DOHH2 (cell line): ENCODE measurements at regions not wholly inside any gene's neighbourhood (a gene's known extent, or its start where the extent isn't known, plus 50 kb on each side); places are given as distances from the start of the nearest gene placed in this dataset.

Source experiments
- H3F3A ChIP-seq: fragments of 200-600 bp; sonication (generic), shearing (Covaris generic); 2 replicates; pipeline ENCODE4 v1.6.0; 2016; ENCODE audit warnings: antibody characterized with exemption, mild to moderate bottlenecking; ENCODE audit not compliant: control insufficient read depth, insufficient read depth
- H3K27ac ChIP-seq: fragments of 200-600 bp; sonication (generic); 2 replicates; pipeline ENCODE4 v1.5.1; 2014; ENCODE audit warnings: low read depth, mild to moderate bottlenecking, low read length, moderate library complexity
- H3K27me3 ChIP-seq: fragments of 200-600 bp; sonication (generic); 2 replicates; pipeline ENCODE4 v1.6.1; 2014; ENCODE audit warnings: mild to moderate bottlenecking, low read length, mixed read lengths; ENCODE audit not compliant: control insufficient read depth
- H3K36me3 ChIP-seq: fragments of 200-600 bp; sonication (generic); 2 replicates; pipeline ENCODE4 v1.6.1; 2014; ENCODE audit warnings: mild to moderate bottlenecking, low read length, moderate library complexity, mixed read lengths; ENCODE audit not compliant: control insufficient read depth
- H3K4me1 ChIP-seq: fragments of 200-600 bp; sonication (generic); 2 replicates; pipeline ENCODE4 v1.6.1; 2014; ENCODE audit warnings: mild to moderate bottlenecking, low read length, mixed read lengths; ENCODE audit not compliant: control insufficient read depth
- H3K4me2 ChIP-seq: fragments of 200-600 bp; sonication (generic); 2 replicates; pipeline ENCODE4 v1.6.0; 2014; ENCODE audit warnings: mild to moderate bottlenecking, low read length, moderate library complexity
- H3K4me3 ChIP-seq: fragments of 200-600 bp; sonication (generic); 2 replicates; pipeline ENCODE4 v1.5.1; 2014; ENCODE audit warnings: mild to moderate bottlenecking, low read length, mixed read lengths
- H3K79me2 ChIP-seq: fragments of 200-600 bp; sonication (generic); 2 replicates; pipeline ENCODE4 v1.6.1; 2014; ENCODE audit warnings: mild to moderate bottlenecking, low read length, mixed read lengths; ENCODE audit not compliant: control insufficient read depth
- H3K9me2 ChIP-seq: fragments of 200-600 bp; sonication (generic); replicated peaks from 2 replicates; pipeline ENCODE4 v1.6.1; 2014; ENCODE audit warnings: mild to moderate bottlenecking, low read length, mixed read lengths; ENCODE audit not compliant: control insufficient read depth
- H3K9me3 ChIP-seq: fragments of 200-600 bp; sonication (generic); 2 replicates; pipeline ENCODE4 v1.6.1; 2014; ENCODE audit warnings: antibody characterized with exemption, low read length, mixed read lengths; ENCODE audit not compliant: control insufficient read depth, insufficient read depth
- H4K20me1 ChIP-seq: fragments of 200-600 bp; sonication (generic); 2 replicates; pipeline ENCODE4 v1.6.0; 2014; ENCODE audit warnings: low read depth, mild to moderate bottlenecking, antibody characterized with exemption, low read length, moderate library complexity; ENCODE audit not compliant: control insufficient read depth, insufficient read depth
- EZH2phosphoT487 ChIP-seq: fragments of 200-600 bp; sonication (generic); IDR thresholded peaks from 2 replicates; pipeline ENCODE4 v1.6.1; 2017; ENCODE audit warnings: borderline replicate concordance, mild to moderate bottlenecking, antibody characterized with exemption, low read length, moderate library complexity, mixed read lengths
- TF ChIP-seq, protein P1 (sequence below): fragments of 200-600 bp; sonication (generic); IDR thresholded peaks from one replicate; pipeline ENCODE4 v1.5.1; 2014; ENCODE audit warnings: antibody characterized with exemption, mild to moderate bottlenecking, low read depth, low read length; ENCODE audit not compliant: poor library complexity, severe bottlenecking

DNA sequence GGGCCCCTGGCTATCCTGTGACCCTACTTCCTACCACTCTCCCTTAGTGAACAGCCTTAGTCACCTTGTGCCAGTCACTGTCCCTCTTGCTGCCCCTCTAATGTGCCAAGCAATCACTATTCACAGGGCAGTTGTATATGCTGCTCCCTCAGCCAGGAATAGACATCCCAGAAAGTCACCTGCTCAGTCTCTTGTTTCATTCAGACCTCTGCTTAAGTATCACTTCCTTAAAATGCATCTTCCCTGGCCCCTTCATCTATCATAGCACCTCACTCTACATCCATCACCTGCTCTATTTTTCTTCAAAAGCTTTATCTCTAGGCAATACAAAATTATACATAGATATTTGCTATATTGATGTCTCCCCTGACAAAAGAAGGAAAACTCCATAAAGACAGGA lies 328.4 kb upstream of the NFE2L3 start:
- peaks cover 33% of the 10 kb centered on the region for H3K4me1 ChIP-seq
- no peak overlapping the region for H3K4me2 ChIP-seq
- H3K4me3 ChIP-seq = no peak overlapping the region
- H3K27ac ChIP-seq = no peak overlapping the region
- TF ChIP-seq EZH2phosphoT487 = no peak
- TF ChIP-seq, protein P1, sequence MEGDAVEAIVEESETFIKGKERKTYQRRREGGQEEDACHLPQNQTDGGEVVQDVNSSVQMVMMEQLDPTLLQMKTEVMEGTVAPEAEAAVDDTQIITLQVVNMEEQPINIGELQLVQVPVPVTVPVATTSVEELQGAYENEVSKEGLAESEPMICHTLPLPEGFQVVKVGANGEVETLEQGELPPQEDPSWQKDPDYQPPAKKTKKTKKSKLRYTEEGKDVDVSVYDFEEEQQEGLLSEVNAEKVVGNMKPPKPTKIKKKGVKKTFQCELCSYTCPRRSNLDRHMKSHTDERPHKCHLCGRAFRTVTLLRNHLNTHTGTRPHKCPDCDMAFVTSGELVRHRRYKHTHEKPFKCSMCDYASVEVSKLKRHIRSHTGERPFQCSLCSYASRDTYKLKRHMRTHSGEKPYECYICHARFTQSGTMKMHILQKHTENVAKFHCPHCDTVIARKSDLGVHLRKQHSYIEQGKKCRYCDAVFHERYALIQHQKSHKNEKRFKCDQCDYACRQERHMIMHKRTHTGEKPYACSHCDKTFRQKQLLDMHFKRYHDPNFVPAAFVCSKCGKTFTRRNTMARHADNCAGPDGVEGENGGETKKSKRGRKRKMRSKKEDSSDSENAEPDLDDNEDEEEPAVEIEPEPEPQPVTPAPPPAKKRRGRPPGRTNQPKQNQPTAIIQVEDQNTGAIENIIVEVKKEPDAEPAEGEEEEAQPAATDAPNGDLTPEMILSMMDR = no peak
- H3K9me2 ChIP-seq = no peaks in the 10 kb centered on the region
- H4K20me1 ChIP-seq = no peaks in the 10 kb centered on the region
- no peaks in the 10 kb centered on the region for H3F3A ChIP-seq
- H3K36me3 ChIP-seq = no peaks in the 10 kb centered on the region
- peaks cover 8% of the 10 kb centered on the region; the same call in 1 of the 2 replicates for H3K27me3 ChIP-seq
- H3K79me2 ChIP-seq = no peaks in the 10 kb centered on the region
- no peaks in the 10 kb centered on the region for H3K9me3 ChIP-seq

DNA sequence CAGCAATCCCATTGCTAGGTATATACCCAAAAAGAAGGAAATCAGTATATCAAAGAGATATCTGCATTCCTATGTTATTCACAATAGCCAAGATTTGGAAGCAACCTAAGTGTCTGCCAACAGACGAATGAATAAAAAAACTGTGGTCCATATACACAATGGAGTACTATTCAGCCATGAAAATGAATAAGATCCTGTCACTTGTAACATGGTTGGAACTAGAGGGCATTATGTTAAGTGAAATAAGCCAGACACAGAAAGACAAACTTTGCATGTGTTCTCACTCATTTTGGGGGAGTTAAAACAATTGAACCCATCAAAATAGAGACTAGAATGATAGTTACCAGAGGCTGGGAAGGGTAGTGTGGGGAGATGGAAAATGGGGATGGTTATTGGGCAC lies 323.5 kb upstream of the NFE2L3 start:
- no peaks in the 10 kb centered on the region for H3K79me2 ChIP-seq
- no peak for TF ChIP-seq EZH2phosphoT487
- TF ChIP-seq, protein P1 = no peak
- no peak overlapping the region for H3K4me2 ChIP-seq
- no peaks in the 10 kb centered on the region for H3K9me2 ChIP-seq
- no peaks in the 10 kb centered on the region for H3F3A ChIP-seq
- no peak overlapping the region for H3K27ac ChIP-seq
- H3K27me3 ChIP-seq = peaks cover 11% of the 10 kb centered on the region; the same call in 1 of the 2 replicates
- H3K9me3 ChIP-seq = no peaks in the 10 kb centered on the region
- H3K36me3 ChIP-seq = no peaks in the 10 kb centered on the region
- no peak overlapping the region for H3K4me3 ChIP-seq
- no peaks in the 10 kb centered on the region for H4K20me1 ChIP-seq
- peaks cover 9% of the 10 kb centered on the region for H3K4me1 ChIP-seq

DNA sequence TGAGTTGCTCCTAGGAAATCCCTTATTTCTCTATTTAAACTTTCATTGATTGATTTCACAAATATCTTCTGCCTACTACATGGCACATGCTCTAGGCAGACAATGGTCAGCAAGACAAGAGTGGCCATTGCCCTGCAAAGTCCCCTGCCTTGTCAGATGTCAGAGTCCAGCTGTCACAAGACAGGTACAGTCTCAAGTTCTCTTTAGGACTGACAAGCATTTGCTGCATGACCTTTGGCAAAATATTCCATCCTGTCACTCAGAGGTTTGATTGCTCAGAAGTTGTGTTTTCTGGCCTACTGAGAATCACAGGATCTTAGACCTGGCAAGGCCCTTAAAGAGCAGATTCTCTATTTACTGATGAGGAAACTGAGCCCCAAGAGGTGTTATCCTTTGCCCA lies 322.3 kb upstream of the NFE2L3 start:
- H4K20me1 ChIP-seq = no peaks in the 10 kb centered on the region
- H3K79me2 ChIP-seq = no peaks in the 10 kb centered on the region
- no peak for TF ChIP-seq EZH2phosphoT487
- TF ChIP-seq, protein P1 = no peak
- no peak overlapping the region for H3K27ac ChIP-seq
- H3K27me3 ChIP-seq = peaks cover 8% of the 10 kb centered on the region; the same call in 1 of the 2 replicates
- no peaks in the 10 kb centered on the region for H3K9me3 ChIP-seq
- H3K4me2 ChIP-seq = no peak overlapping the region
- H3K36me3 ChIP-seq = no peaks in the 10 kb centered on the region
- no peaks in the 10 kb centered on the region for H3K4me1 ChIP-seq
- no peak overlapping the region for H3K4me3 ChIP-seq
- no peaks in the 10 kb centered on the region for H3K9me2 ChIP-seq
- H3F3A ChIP-seq = no peaks in the 10 kb centered on the region

DNA sequence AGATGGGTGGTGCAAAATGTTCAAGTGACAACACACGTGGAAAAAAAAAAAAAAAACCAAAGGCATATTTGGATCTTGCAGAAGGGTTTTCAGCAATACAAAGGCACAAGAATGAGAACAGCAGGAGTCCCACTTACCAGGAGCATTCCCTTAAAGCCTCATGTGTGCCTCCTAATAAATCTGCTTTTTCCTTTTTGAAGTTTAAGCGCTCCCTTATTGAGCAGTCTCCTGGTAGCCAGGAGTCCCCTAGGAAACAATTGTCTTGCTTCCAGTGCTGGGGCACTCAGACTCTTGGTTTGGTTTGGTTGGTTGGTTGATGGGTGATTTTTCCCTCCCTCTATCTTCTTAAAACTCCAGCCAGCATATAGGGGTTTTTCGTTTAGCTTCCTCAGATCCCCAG lies 321.8 kb upstream of the NFE2L3 start:
- Histone ChIP-seq H3K9me3 (no peaks in the 10 kb centered on the region), H3K27me3 (0 out of 2 replicates have a peak, but pooled peaks cover 3% of the 10 kb centered on the region), H3K4me3 (no peak overlapping the region), H3K79me2 (no peaks in the 10 kb centered on the region), H4K20me1 (no peaks in the 10 kb centered on the region), H3K27ac (no peak overlapping the region), H3K9me2 (no peaks in the 10 kb centered on the region), H3K36me3 (no peaks in the 10 kb centered on the region), H3K4me1 (no peaks in the 10 kb centered on the region), H3F3A (no peaks in the 10 kb centered on the region), H3K4me2 (no peak overlapping the region)
- TF ChIP-seq EZH2phosphoT487 = no peak
- TF ChIP-seq, protein P1 = no peak
